ENCODE measurements at regions not wholly inside any gene's neighbourhood (a gene's known extent, or its start where the extent isn't known, plus 50 kb on each side); places are given as distances from the start of the nearest gene placed in this dataset.
"Not testable (repeated sequence)": the region's sequence is repeated elsewhere in the genome, so short reads cannot be mapped to it uniquely, and the experiment has no call there.

GRCh38 chr16:80009971-80010659 lies 409.6 kb upstream of the MAF start:
- no peak for DNase-seq (ENCODE audit: low spot score)

GRCh38 chr16:80008857-80009256 lies 408.3 kb upstream of the MAF start:
- no peak for DNase-seq (ENCODE audit: low spot score)

- DNase-seq (ENCODE audit: low spot score), result no peak
Measured at GRCh38 chr16:80007231-80007630, 406.7 kb upstream of the MAF start.

DNA sequence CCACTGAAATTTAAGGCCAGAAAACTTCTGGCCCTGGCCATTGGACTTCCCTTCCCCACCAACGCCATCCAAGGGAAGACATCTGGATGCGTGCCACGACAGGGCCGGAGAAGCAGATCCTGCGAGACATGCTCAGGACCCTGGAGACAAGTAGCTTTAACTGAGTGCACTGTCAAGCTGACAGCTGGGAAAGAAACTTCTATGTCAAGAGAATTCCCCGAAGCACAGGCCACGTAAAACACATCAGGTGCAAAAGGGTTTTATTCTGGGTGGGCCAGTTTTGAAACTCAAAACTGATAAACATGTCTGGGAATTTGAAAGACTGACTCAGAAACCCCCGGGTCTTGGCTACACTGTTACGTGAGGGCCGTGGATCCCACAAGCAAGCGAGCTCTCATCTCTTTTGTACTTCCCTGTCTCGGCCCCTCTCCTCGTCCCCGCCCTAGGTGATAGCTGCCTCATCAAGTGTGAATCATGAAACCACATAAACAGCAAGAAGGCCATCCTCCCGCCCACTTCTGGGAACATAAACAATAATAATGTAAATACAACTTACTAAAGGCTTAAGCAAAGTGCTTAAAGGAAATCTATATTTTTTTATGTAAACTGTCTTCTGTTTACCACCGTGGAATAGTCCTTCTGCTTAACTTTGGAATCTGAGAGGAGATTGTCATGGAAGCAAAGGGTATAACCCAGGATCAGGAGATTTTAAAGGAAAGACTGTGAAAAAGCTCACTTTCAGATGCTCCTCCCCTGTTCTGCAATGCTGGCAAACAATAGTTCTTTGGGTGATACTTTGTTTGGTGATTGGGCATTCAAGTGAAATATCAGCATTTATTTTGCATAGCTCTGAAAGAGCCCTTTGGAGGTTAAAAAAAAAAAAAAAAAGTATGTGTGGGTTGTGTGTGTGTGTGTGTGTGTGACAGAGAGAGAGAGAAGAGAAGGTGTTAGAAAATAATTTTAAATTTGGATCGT lies 406.0 kb upstream of the MAF start:
- no peak for DNase-seq (ENCODE audit: low spot score)

- no peak for DNase-seq (ENCODE audit: low spot score)
Measured at GRCh38 chr16:80004113-80004512, 403.6 kb upstream of the MAF start.

GRCh38 chr16:80002261-80002660 lies 401.7 kb upstream of the MAF start:
- DNase-seq (ENCODE audit: low spot score), result no peak

DNA sequence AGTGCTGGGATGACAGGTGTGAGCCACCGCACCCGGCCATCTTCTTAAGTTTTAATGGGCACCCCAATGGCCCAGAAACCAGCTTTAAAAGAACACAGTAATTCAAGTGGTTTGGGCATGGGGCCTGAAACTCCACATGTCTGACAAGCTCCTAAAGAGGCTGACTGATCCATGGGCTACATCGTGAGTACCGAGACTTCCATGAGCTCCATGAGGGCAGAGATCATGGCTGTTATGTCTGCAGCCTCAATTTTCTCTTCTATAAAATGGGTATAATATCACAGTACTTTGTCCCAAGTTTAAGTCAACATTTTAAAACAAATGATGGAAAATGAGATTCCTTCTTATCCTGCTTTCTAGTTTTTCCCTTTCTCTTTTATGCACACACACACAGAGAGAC lies 397.6 kb upstream of the MAF start:
- no peak for DNase-seq (ENCODE audit: low spot score)

- no peak for DNase-seq (ENCODE audit: low spot score)
Measured at GRCh38 chr16:79997257-79997656, 396.7 kb upstream of the MAF start.

DNA sequence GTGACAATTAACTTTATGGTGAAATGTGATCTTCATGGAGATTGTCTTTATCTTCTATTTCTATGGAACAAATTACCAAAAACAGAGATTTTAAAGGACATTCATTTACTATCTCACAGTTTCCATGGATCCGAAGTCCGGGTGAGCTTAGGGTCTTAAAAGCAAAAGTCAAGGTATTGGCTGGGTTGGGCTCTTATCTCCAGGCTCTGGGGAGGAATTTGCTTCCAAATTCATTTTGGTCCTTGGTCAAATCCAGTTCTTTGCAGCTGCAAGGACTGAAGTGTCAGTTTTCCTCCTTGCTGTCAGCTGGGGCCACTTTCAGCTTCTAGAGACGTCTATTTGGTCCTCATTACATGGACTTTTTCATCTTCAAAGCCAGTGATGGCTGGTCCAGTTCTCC lies 395.8 kb upstream of the MAF start:
- DNase-seq (ENCODE audit: low spot score), result no peak

- DNase-seq (ENCODE audit: low spot score), result no peak
Measured at GRCh38 chr16:79995315-79995714, 394.8 kb upstream of the MAF start.

DNA sequence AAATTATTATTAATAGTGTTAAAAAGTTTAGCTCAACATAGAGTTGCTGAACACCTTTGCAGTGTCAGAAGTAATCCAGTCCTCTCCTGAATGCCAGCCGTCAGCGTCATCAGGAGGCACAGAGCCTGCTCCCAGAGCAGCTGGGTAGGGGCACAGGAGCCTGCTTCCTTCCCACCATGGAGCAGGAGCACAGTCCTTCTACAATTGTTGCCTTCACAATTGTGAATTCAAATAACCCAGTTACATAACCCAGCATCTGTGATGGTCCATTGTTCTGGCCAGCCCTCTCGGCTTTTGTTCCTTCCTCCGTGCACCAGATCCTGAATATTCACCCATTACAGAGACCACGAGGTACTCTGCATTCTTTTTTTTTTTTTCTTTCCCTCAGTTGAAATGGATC lies 393.9 kb upstream of the MAF start:
- DNase-seq (ENCODE audit: low spot score), result peak; percentile 95

DNA sequence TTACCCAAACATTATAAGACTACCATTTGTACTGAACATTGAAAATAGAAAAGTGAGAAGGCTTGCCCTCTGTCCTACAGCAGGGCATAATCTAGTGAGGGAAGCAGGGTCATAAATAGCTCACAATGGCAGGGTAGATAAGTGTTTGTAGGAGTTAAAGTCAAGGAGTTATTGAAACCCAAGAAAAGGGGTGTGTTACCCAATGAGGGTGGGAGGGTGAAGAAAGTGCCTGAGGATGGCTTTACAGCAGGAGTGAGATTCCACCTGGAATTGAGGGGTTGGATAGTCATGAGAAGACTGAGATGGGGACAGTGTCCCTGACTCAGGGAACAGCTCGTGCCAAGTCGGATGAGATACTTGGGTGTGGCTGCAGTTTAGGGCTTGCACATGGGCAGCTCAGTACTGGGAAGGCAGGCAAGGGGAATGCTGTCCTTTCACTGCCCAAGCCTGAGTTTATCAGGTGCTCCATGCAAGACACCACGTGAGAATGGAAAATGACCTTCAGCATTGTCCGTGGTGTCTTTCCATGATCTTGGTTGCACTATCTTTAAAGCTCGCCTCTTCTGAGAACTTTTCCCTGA lies 393.2 kb upstream of the MAF start:
- DNase-seq (ENCODE audit: low spot score), result peak; percentile 5

- no peak for DNase-seq (ENCODE audit: low spot score)
Measured at GRCh38 chr16:79991969-79992368, 391.4 kb upstream of the MAF start.

GRCh38 chr16:79988721-79989220 lies 388.2 kb upstream of the MAF start:
- no peak for DNase-seq (ENCODE audit: low spot score)

DNA sequence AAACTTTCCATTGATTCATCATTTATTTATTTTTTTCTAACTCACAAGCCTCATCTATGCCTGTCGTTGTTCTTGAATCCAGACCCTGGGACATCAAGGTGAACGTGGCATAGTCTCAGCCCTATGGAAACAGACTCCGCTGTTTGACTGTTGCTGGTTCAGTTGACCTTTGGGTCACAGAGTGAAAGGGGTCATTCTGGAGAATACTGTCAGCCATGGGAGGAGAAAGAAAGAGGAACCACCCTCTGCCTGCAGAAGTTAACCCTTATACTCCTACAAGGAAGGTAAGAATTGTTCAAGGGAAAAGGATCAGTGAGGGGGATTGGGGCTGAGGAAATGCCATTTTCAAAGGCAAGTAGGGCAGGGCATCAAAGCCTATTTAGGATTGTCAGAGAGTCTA lies 387.6 kb upstream of the MAF start:
- DNase-seq (ENCODE audit: low spot score), result no peak

DNA sequence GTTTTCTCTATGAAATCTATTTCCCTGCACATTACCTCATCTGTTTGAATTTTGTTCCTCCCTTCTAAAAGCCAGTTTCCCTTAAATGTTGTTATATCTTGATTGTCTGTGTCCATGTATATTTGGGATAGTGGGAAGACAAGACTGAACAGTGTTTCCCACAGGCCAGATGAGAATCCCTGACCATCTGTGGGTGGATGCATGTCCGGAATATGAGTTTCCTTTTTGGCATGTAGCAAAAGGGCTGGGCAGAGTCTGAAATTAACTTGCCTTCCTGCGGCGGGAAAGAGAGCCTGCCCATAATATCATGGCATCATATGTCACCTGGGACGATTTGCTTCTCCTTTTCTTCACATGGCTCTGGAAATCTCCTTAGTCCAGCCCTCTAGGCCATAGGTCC lies 385.8 kb upstream of the MAF start:
- no peak for DNase-seq (ENCODE audit: low spot score)

GRCh38 chr16:79985606-79986005 lies 385.1 kb upstream of the MAF start:
- DNase-seq (ENCODE audit: low spot score), result no peak

DNA sequence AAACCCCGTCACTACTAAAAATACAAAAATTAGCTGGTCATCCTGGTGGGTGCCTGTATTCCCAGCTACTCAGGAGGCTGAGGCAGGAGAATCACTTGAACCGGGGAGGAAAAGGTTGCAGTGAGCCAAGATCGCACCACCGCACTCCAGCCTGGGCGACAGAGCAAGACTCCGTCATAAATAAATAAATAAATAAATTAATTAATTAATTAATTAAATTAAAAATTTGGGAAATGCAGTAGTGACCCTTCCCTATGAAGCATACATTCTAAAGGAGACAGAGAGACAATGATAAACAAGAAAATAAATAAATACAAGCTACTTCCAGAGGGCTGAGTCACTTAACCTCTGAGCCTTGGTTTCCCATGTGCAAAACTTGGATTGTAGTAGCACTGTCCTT lies 383.6 kb upstream of the MAF start:
- not testable (repeated sequence) for DNase-seq (ENCODE audit: low spot score)

- DNase-seq (ENCODE audit: low spot score), result no peak
Measured at GRCh38 chr16:79982862-79983261, 382.3 kb upstream of the MAF start.

- peak; percentile 15 for DNase-seq (ENCODE audit: low spot score)
Measured at GRCh38 chr16:79982361-79982760, 381.8 kb upstream of the MAF start.

DNA sequence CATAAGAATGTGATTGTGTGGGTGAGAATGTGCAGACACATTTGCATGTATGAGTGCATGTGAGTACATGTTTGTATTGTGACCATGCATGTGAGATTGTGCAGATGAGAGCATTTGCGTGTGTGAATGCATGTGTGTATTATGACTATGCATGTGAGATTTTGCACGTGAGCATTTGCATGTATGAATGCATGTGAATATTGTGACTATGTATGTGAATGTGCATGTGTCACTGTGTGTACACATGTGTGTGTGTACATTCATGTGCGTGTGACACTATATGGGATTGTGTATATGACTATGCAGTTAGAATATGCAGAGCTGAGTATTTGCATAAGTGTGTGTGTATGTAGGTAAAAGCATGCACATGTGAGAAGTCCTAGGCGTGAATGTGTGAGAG lies 381.3 kb upstream of the MAF start:
- DNase-seq (ENCODE audit: low spot score), result peak; percentile 10

DNA sequence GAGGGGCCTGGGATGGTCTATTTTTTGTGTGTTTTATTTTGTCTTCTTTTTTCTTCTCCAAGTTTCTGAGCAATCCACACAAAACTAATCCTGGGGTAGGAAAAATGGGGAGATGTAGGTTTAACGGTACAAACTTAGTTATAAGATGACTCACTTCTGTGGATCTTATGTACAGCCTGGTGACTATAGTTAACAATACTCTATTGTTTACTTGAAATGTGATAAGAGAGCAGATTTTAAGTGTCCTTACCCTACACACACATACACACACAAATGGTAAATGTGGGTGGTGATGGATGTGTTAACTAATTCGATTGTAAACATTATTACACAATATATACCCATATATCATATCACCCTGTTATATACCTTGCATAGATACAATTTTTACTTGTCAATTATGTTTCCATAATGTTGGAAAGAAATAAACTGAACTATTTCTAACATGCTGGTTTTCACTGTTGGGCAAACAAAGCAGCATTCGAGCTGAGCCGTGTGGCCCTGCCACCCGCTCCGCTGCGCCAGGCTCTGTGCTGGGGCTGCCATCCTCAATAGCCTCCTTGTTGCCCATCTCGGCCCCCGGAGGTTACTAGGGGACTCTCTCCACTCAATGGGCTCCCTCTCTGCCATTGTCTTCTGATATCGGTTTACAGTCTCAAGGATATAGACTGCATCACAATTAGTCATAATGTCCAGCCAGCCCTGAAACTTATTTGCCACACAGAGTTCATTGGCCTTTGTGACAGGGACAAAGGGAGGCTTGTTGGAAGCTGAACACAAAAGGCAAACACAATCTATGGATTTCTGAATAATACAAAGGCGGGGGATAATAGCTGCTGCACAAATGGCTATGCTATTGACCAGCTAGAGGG lies 380.3 kb upstream of the MAF start:
- DNase-seq (ENCODE audit: low spot score), result peak; percentile 98

All from pons (tissue), 1 donor.